WI38 (cell line): ENCODE measurements at regions not wholly inside any gene's neighbourhood (a gene's known extent, or its start where the extent isn't known, plus 50 kb on each side); places are given as distances from the start of the nearest gene placed in this dataset.

ENCODE experiments used
- H3K4me3 ChIP-seq: 2 replicates; pipeline ENCODE4 v1.5.1; 2011; ENCODE audit warnings: low read depth, mild to moderate bottlenecking, control low read depth, low read length
- TF ChIP-seq, protein P1 (sequence below): IDR thresholded peaks from 2 replicates; pipeline ENCODE4 v1.5.1; 2012; ENCODE audit warnings: low read depth, mild to moderate bottlenecking, control low read depth, low read length

DNA sequence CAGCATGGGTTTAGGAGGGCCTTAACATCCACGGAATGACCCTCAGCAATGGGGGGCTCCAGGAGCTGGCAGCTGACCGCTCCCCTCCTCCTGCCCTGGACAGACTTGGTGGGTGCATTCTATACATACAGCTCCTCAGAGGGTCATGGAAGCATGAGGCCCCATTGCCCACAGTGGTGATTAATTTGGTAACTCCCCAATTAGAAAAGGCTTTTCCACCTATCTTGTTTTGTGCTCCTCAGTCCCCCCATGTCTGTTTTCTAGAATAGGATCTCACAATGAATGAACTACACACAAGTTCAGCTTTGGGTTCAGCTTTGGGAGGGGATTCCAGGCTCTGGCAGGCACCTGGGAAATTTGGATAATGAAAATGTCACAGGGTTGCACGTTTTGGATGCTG is 707.8 kb downstream of the UQCRFS1 start:
- H3K4me3 ChIP-seq, result no peak overlapping the region
- TF ChIP-seq, protein P1, sequence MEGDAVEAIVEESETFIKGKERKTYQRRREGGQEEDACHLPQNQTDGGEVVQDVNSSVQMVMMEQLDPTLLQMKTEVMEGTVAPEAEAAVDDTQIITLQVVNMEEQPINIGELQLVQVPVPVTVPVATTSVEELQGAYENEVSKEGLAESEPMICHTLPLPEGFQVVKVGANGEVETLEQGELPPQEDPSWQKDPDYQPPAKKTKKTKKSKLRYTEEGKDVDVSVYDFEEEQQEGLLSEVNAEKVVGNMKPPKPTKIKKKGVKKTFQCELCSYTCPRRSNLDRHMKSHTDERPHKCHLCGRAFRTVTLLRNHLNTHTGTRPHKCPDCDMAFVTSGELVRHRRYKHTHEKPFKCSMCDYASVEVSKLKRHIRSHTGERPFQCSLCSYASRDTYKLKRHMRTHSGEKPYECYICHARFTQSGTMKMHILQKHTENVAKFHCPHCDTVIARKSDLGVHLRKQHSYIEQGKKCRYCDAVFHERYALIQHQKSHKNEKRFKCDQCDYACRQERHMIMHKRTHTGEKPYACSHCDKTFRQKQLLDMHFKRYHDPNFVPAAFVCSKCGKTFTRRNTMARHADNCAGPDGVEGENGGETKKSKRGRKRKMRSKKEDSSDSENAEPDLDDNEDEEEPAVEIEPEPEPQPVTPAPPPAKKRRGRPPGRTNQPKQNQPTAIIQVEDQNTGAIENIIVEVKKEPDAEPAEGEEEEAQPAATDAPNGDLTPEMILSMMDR, result no peak

DNA sequence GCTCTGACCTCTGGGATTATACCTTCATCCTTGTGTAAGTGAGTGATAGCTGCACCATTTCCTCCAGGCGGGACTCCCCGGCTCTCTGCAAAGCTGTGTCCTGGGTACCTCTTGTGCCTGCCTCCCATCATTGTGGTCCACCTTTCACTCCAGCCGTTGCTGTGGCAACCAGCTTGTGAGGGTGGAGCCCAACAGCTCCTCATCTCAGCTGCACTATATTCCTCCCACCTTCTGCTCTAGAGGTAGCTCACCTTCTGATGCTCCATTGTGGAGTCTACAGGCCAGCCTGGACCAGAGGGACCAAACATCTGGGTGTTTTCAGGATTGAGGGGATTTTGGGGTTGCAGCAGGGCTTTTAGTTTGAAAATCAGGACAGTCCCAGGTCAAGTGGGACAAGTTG is 708.2 kb downstream of the UQCRFS1 start:
- TF ChIP-seq, protein P1, result no peak
- H3K4me3 ChIP-seq, result no peak overlapping the region

GRCh38 chr19:28504139-28504538 is 708.8 kb downstream of the UQCRFS1 start:
- TF ChIP-seq, protein P1, result no peak
- no peak overlapping the region for H3K4me3 ChIP-seq

GRCh38 chr19:28502879-28503734 is 709.8 kb downstream of the UQCRFS1 start:
- no peak overlapping the region for H3K4me3 ChIP-seq
- TF ChIP-seq, protein P1, result no peak

- TF ChIP-seq, protein P1, result no peak
- no peak overlapping the region for H3K4me3 ChIP-seq
Observed at GRCh38 chr19:28501976-28502375, 711.0 kb downstream of the UQCRFS1 start.

DNA sequence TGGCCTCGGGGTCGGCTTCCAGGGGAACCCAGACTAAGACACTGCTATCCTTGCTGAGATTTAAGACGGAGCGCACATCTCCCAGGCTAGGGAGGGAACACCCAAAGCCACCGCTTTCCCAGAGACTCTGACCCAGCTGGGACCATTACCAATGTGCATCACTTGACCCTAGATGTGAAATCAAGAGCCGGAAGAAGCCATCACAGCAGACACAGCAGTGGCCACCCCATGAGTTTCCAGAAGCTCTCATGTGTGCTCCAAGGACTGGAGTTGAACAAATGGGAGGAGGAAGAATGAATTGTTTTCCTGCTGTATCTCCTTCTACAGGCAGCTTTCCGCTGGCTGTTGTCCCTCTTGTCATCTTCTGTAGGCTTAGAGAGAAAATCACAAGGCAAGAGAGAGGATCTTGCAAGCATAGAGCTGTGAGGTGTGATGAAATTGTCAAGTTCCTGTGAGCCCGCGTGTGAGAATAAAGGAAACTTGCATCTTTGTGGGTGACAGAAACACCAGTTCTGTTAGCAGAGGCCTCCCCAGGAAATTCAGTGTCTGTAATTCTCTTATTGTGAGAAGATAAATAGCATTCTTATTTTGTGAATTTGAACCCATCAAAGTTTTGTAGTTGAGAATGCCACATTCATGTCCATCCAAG is 711.8 kb downstream of the UQCRFS1 start:
- TF ChIP-seq, protein P1, result no peak
- no peak overlapping the region for H3K4me3 ChIP-seq

DNA sequence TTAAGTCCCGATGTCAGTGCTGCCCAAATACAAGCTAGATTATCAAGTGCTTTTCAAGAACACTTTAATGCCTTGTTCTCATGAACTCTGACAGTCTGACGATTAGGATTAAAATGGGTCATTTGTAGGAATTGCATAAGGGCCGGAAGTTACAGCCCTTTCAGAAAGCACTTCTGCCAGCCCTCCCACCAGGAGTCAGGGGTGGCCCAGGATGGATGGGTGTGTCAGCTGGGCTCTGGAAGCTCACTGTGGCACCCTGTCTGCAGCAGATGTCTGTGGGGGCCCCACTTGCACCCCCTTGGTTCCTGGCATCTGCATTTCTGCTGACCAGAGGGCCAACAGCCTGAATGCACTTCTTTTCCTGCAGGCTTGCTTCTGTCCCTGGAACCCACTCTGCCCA is 712.7 kb downstream of the UQCRFS1 start:
- H3K4me3 ChIP-seq, result no peak overlapping the region
- TF ChIP-seq, protein P1, result no peak
